ENCODE measurements at regions not wholly inside any gene's neighbourhood (a gene's known extent, or its start where the extent isn't known, plus 50 kb on each side); places are given as distances from the start of the nearest gene placed in this dataset.

DNA sequence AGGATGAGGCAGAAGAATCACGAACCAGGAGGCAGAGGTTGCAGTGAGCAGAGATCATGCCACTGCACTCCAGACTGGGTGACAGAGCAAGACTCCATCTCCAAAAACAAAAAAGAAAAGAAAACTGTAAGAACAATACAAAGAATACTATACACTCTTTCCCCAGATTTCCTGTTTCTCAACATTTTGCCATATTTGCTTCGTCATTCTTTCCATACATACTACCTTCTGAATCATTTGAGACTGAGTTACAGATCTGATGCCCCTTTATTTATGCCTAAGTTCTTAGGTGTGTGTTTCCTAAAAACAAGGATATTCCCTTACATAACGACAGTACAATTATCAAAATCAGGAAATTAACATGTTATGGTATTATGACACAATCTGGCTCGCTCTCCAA lies 168.4 kb upstream of the CELF2 start:
- TF ChIP-seq, protein P1, sequence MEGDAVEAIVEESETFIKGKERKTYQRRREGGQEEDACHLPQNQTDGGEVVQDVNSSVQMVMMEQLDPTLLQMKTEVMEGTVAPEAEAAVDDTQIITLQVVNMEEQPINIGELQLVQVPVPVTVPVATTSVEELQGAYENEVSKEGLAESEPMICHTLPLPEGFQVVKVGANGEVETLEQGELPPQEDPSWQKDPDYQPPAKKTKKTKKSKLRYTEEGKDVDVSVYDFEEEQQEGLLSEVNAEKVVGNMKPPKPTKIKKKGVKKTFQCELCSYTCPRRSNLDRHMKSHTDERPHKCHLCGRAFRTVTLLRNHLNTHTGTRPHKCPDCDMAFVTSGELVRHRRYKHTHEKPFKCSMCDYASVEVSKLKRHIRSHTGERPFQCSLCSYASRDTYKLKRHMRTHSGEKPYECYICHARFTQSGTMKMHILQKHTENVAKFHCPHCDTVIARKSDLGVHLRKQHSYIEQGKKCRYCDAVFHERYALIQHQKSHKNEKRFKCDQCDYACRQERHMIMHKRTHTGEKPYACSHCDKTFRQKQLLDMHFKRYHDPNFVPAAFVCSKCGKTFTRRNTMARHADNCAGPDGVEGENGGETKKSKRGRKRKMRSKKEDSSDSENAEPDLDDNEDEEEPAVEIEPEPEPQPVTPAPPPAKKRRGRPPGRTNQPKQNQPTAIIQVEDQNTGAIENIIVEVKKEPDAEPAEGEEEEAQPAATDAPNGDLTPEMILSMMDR (IDR thresholded peaks at IDR 0.05): no peak

DNA sequence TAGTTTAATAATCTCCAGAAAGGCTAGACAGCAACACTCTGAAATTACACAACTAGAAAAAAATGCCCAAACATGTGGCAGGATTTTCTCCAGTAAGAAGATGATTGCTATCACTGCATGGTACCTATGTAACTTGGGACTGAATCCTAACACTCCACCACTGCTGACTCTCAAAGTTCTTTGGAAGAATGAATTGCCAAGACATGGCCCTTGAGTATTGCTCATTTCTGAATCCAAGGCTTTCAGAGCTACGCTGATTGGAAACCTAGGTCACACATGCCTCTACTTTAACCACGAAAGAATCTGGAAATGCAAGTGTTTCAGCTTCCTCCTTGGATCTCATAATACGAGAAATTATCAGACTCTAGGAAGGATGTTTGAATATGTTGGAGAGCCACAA lies 167.5 kb upstream of the CELF2 start:
- TF ChIP-seq, protein P1 (IDR thresholded peaks at IDR 0.05): no peak
- intact Hi-C loops (cut with micrococcal nuclease): no loop called here
- H3K36me3 Mint-ChIP-seq (ENCODE audit: low read depth): no peaks in the 10 kb centered on the region
- ChIA-PET CTCF (no interaction called here), POLR2A (no interaction called here)
- no peak overlapping the region for H3K27ac Mint-ChIP-seq
- H3K27me3 Mint-ChIP-seq: peaks cover 18% of the 10 kb centered on the region
- H3K4me1 Mint-ChIP-seq (ENCODE audit: low read depth): no peaks in the 10 kb centered on the region
- H3K9me3 Mint-ChIP-seq: no peaks in the 10 kb centered on the region
- ATAC-seq: no peak
- no peak overlapping the region for H3K4me3 Mint-ChIP-seq
- no peak for DNase-seq

More for the DNA sequence above, 168.4 kb upstream of the CELF2 start:
- ATAC-seq: no peak
- Mint-ChIP-seq H3K9me3 (no peaks in the 10 kb centered on the region), H3K4me1 (ENCODE audit: low read depth) (no peaks in the 10 kb centered on the region), H3K4me3 (no peak overlapping the region), H3K27ac (no peak overlapping the region), H3K36me3 (ENCODE audit: low read depth) (no peaks in the 10 kb centered on the region), H3K27me3 (peaks cover 19% of the 10 kb centered on the region)
- ChIA-PET POLR2A (no interaction called here), CTCF (no interaction called here)
- no peak for DNase-seq
- intact Hi-C loops (cut with micrococcal nuclease): no loop called here

GRCh38 chr10:10852464-10852863 lies 165.2 kb upstream of the CELF2 start:
- CTCF ChIA-PET: no interaction called here
- Mint-ChIP-seq H3K27ac (no peak overlapping the region), H3K9me3 (no peaks in the 10 kb centered on the region), H3K4me1 (ENCODE audit: low read depth) (no peaks in the 10 kb centered on the region), H3K4me3 (no peak overlapping the region), H3K36me3 (ENCODE audit: low read depth) (no peaks in the 10 kb centered on the region), H3K27me3 (peaks cover 13% of the 10 kb centered on the region)
- no peak for ATAC-seq
- TF ChIP-seq, protein P1 (IDR thresholded peaks at IDR 0.05): no peak
- no peak for DNase-seq
- intact Hi-C loops (cut with micrococcal nuclease): no loop called here
- POLR2A ChIA-PET: no interaction called here

DNA sequence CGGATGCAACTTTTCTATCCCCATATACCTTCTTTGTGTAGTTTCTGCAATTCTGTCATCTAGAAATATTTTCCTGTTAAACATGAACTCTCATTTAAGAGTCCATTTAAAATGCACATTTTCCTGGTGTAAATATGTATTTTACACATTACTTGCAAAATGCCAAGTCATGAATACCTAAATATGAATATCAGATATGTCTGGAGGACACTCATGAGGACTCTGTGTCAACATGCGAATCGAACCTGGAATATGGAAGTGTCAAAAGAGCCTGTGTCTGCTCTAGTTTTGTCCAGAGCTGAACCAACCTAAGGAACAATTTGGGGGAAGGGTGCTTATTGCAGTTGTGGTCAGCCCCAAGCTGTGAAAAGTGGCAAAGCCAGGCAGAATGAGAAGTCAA lies 163.7 kb upstream of the CELF2 start:
- Mint-ChIP-seq H3K9me3 (no peaks in the 10 kb centered on the region), H3K27ac (no peak overlapping the region), H3K27me3 (peaks cover 13% of the 10 kb centered on the region), H3K36me3 (ENCODE audit: low read depth) (no peaks in the 10 kb centered on the region), H3K4me1 (ENCODE audit: low read depth) (no peaks in the 10 kb centered on the region), H3K4me3 (no peak overlapping the region)
- no peak for ATAC-seq
- TF ChIP-seq, protein P1 (IDR thresholded peaks at IDR 0.05): no peak
- intact Hi-C loops (cut with micrococcal nuclease): no loop called here
- ChIA-PET POLR2A (no interaction called here), CTCF (no interaction called here)
- no peak for DNase-seq

GRCh38 chr10:10854725-10855124 lies 162.9 kb upstream of the CELF2 start:
- H3K9me3 Mint-ChIP-seq: no peaks in the 10 kb centered on the region
- no peak for ATAC-seq
- intact Hi-C loops (cut with micrococcal nuclease): no loop called here
- no peak overlapping the region for H3K27ac Mint-ChIP-seq
- TF ChIP-seq, protein P1 (IDR thresholded peaks at IDR 0.05): no peak
- H3K27me3 Mint-ChIP-seq: peaks cover 11% of the 10 kb centered on the region
- POLR2A ChIA-PET: no interaction called here
- CTCF ChIA-PET: no interaction called here
- no peak for DNase-seq
- H3K4me3 Mint-ChIP-seq: no peak overlapping the region
- no peaks in the 10 kb centered on the region for H3K36me3 Mint-ChIP-seq (ENCODE audit: low read depth)
- H3K4me1 Mint-ChIP-seq (ENCODE audit: low read depth): no peaks in the 10 kb centered on the region

All from activated CD8-positive, alpha-beta T cell treated with anti-CD3 and anti-CD28 coated beads for 36 hours (primary cell).